Prostate gland (tissue), 2 donors: ENCODE measurements at regions not wholly inside any gene's neighbourhood (a gene's known extent, or its start where the extent isn't known, plus 50 kb on each side); places are given as distances from the start of the nearest gene placed in this dataset.

Experiments
- CTCF ChIP-seq, 4 experiments: fragments of 200-600 bp in 2 of 4; fragments of 450-650 bp in 2 of 4; sonication (generic) in 2 of 4; IDR thresholded peaks; 1 replicate in 3 of 4; 2 replicates in 1 of 4; pipeline ENCODE4 v1.5.1; 2016 to 2019; ENCODE audit warnings: antibody characterized with exemption in 4 of 4, mild to moderate bottlenecking in 2 of 4, moderate library complexity in 2 of 4
- POLR2A ChIP-seq: fragments of 450-650 bp; IDR thresholded peaks from one replicate; pipeline ENCODE4 v1.6.1; 2016; ENCODE audit warnings: antibody characterized with exemption, mild to moderate bottlenecking
- POLR2AphosphoS5 ChIP-seq: sonication (generic); formaldehyde crosslinking; IDR thresholded peaks from one replicate; pipeline ENCODE4 v1.6.1; 2017; ENCODE audit warnings: antibody characterized with exemption

GRCh38 chr5:135088911-135089310 is 54.9 kb upstream of the PITX1 start:
- TF ChIP-seq CTCF (IDR thresholded peaks at IDR 0.05) (no peak), POLR2A (no peak), POLR2AphosphoS5 (no peak)
